Renal cortex interstitium (tissue), 11 donors: ENCODE measurements at regions not wholly inside any gene's neighbourhood (a gene's known extent, or its start where the extent isn't known, plus 50 kb on each side); places are given as distances from the start of the nearest gene placed in this dataset.

ENCODE experiments used
- DNase-seq, 11 donors: peaks; one replicate each; pipeline ENCODE4 v3.0.0-alpha.2; 2013; ENCODE audit warnings: low read depth in 9 of 11, low spot score in 4 of 11; ENCODE audit errors: extremely low read depth in 1 of 11

- no peak for DNase-seq
Measured at GRCh38 chr6:12593771-12594529, 122.6 kb upstream of the PHACTR1 start.

- no peak for DNase-seq
Measured at GRCh38 chr6:12594530-12594893, 122.1 kb upstream of the PHACTR1 start.

- no peak for DNase-seq
Measured at GRCh38 chr6:12595161-12595811, 121.3 kb upstream of the PHACTR1 start.

- no peak for DNase-seq
Measured at GRCh38 chr6:12596731-12597130, 119.8 kb upstream of the PHACTR1 start.

- DNase-seq = no peak
Measured at GRCh38 chr6:12598919-12599318, 117.6 kb upstream of the PHACTR1 start.

- DNase-seq = no peak
Measured at GRCh38 chr6:12601881-12602280, 114.7 kb upstream of the PHACTR1 start.

GRCh38 chr6:12602342-12602741 is 114.2 kb upstream of the PHACTR1 start:
- DNase-seq = no peak

GRCh38 chr6:12602951-12603672 is 113.5 kb upstream of the PHACTR1 start:
- no peak for DNase-seq

GRCh38 chr6:12603673-12604049 is 112.9 kb upstream of the PHACTR1 start:
- DNase-seq = no peak

GRCh38 chr6:12605888-12606345 is 110.7 kb upstream of the PHACTR1 start:
- peak in 3 of 11 donors; percentile 33 to 49 (median 38) for DNase-seq

GRCh38 chr6:12606616-12607015 is 110.0 kb upstream of the PHACTR1 start:
- DNase-seq = no peak

- no peak for DNase-seq
Measured at GRCh38 chr6:12608016-12608860, 108.3 kb upstream of the PHACTR1 start.

GRCh38 chr6:12608874-12609273 is 107.7 kb upstream of the PHACTR1 start:
- no peak for DNase-seq

GRCh38 chr6:12609751-12610150 is 106.8 kb upstream of the PHACTR1 start:
- no peak for DNase-seq

GRCh38 chr6:12610862-12611261 is 105.7 kb upstream of the PHACTR1 start:
- DNase-seq = no peak

GRCh38 chr6:12613811-12614210 is 102.8 kb upstream of the PHACTR1 start:
- no peak for DNase-seq

- DNase-seq = no peak
Measured at GRCh38 chr6:12614456-12614855, 102.1 kb upstream of the PHACTR1 start.

GRCh38 chr6:12618296-12618695 is 98.3 kb upstream of the PHACTR1 start:
- no peak for DNase-seq

GRCh38 chr6:12621754-12622153 is 94.8 kb upstream of the PHACTR1 start:
- no peak for DNase-seq
